Lung (tissue), 11 donors: ENCODE measurements at regions not wholly inside any gene's neighbourhood (a gene's known extent, or its start where the extent isn't known, plus 50 kb on each side); places are given as distances from the start of the nearest gene placed in this dataset.

ENCODE experiments used
- ATAC-seq: fragments of 200-7000 bp; cut with Tn5 transposase; one replicate; pipeline ENCODE4 v1.9.1; 2020; ENCODE audit warnings: moderate number of reproducible peaks; ENCODE audit not compliant: insufficient read depth, low FRiP score
- DNase-seq, 3 donors: peaks; one replicate each; pipeline ENCODE4 v3.0.0-alpha.2; 2013 to 2017
- H3K27ac ChIP-seq, 2 donors: one replicate each; pipeline ENCODE4 v1.5.1; 2013; ENCODE audit warnings: mild to moderate bottlenecking in 2 of 2, moderate library complexity in 2 of 2, control low read depth in 1 of 2, inconsistent platforms in 1 of 2, low read depth in 1 of 2, low read length in 1 of 2
- H3K27me3 ChIP-seq, 3 donors: one replicate each; pipeline ENCODE4 v1.5.1; 2013; ENCODE audit warnings: low read length in 2 of 3; ENCODE audit not compliant: control insufficient read depth in 3 of 3, insufficient read depth in 3 of 3
- H3K36me3 ChIP-seq, 4 donors: one replicate each; pipeline ENCODE4 v1.5.1; 2013; ENCODE audit warnings: low read length in 4 of 4, mild to moderate bottlenecking in 1 of 4, moderate library complexity in 1 of 4; ENCODE audit not compliant: control insufficient read depth in 4 of 4, insufficient read depth in 4 of 4
- H3K4me1 ChIP-seq, 5 donors: one replicate each; pipeline ENCODE4 v1.5.1; 2013; ENCODE audit warnings: low read length in 5 of 5, mild to moderate bottlenecking in 2 of 5, moderate library complexity in 1 of 5; ENCODE audit not compliant: control insufficient read depth in 5 of 5, insufficient read depth in 5 of 5
- H3K4me3 ChIP-seq: one replicate; pipeline ENCODE4 v1.5.1; 2013; ENCODE audit warnings: mild to moderate bottlenecking, control low read depth, moderate library complexity
- H3K9ac ChIP-seq, 2 donors: one replicate each; pipeline ENCODE4 v1.5.1; 2013; ENCODE audit warnings: low read length in 2 of 2, control low read depth in 1 of 2; ENCODE audit not compliant: insufficient read depth in 1 of 2
- H3K9me3 ChIP-seq, 4 donors: one replicate each; pipeline ENCODE4 v1.5.1; 2013; ENCODE audit warnings: low read length in 3 of 4, mild to moderate bottlenecking in 1 of 4, moderate library complexity in 1 of 4; ENCODE audit not compliant: control insufficient read depth in 4 of 4, insufficient read depth in 3 of 4
- WGBS, 2 donors: extraction: QIAGEN DNeasy Blood & Tissue Kit; methylation state at CpG; one replicate each; pipeline ENCODE4 v1.1.7; 2013; 5-methylcytosine and 5-hydroxymethylcytosine counted together
- TF ChIP-seq, protein P1 (sequence below): IDR thresholded peaks from 2 replicates; pipeline ENCODE4 v1.5.1; 2012; ENCODE audit warnings: mild to moderate bottlenecking; ENCODE audit errors: control extremely low read depth, extremely low read depth
- donor health status: control.
- donor health status: control.
- donor health status: Bipolar disorder and iron deficiency.
- donor health status: healthy.
- donor health status: DM: yes; HTN: yes; CAD: no.

DNA sequence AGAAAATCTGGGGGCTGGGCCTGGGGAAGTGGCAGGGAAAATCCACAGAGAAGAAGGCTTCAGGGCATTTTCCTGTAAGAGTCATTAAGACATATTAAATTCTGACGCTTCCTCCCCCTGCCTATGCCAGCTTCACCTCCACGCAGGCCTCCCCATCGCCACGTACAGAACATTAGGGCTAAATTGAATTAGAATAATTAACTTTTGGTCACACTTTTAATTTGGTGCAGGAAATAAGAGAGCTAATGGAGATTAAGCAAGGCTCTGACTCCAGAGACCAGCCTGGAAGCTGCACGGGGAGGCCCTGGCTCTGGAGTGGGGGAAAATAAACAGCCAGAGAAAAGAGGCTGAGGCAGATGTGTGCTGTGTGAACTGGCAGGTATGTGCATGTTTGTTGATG lies 148.0 kb downstream of the CCT6B start:
- Histone ChIP-seq H3K4me3 (no peak overlapping the region), H3K9me3 (no peaks in the 10 kb centered on the region), H3K9ac (no peak overlapping the region), H3K36me3 (no peaks in the 10 kb centered on the region), H3K4me1 (no peaks in the 10 kb centered on the region), H3K27ac (no peak overlapping the region), H3K27me3 (no peaks in the 10 kb centered on the region)
- ATAC-seq: no peak
- TF ChIP-seq, protein P1, sequence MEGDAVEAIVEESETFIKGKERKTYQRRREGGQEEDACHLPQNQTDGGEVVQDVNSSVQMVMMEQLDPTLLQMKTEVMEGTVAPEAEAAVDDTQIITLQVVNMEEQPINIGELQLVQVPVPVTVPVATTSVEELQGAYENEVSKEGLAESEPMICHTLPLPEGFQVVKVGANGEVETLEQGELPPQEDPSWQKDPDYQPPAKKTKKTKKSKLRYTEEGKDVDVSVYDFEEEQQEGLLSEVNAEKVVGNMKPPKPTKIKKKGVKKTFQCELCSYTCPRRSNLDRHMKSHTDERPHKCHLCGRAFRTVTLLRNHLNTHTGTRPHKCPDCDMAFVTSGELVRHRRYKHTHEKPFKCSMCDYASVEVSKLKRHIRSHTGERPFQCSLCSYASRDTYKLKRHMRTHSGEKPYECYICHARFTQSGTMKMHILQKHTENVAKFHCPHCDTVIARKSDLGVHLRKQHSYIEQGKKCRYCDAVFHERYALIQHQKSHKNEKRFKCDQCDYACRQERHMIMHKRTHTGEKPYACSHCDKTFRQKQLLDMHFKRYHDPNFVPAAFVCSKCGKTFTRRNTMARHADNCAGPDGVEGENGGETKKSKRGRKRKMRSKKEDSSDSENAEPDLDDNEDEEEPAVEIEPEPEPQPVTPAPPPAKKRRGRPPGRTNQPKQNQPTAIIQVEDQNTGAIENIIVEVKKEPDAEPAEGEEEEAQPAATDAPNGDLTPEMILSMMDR: no peak
- DNase-seq: no peak
- 82 to 91% methylated on average over 5 of the region's 5 CpGs for WGBS, 2 donors

DNA sequence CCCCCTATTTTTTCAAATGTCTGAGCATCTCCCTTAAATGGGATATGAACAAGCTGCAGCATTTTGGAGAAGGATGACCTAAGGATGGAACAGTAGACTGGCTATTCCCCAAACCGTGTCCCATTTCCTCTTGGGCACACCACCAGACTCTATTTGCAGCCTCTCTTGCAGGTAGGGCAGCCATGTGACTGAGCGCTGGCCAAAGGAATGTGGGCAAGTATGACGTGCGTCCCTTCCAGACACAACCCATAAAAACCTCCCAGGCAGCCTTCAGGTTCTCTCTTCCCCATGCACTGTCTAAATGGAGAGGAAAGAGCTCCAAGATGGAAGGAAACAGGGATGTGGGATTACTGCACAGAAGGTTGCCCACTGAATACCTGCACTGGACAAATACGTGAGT lies 149.7 kb downstream of the CCT6B start:
- TF ChIP-seq, protein P1: no peak
- Histone ChIP-seq H3K36me3 (no peaks in the 10 kb centered on the region), H3K4me3 (no peak overlapping the region), H3K4me1 (no peaks in the 10 kb centered on the region), H3K9me3 (no peaks in the 10 kb centered on the region), H3K9ac (no peak overlapping the region), H3K27ac (no peak overlapping the region), H3K27me3 (peaks cover 0 to 2% (median 0%) of the 10 kb centered on the region in 3 donors)
- DNase-seq (no peak), ATAC-seq (no peak)
- 82 to 84% methylated on average over 5 of the region's 5 CpGs for WGBS, 2 donors

DNA sequence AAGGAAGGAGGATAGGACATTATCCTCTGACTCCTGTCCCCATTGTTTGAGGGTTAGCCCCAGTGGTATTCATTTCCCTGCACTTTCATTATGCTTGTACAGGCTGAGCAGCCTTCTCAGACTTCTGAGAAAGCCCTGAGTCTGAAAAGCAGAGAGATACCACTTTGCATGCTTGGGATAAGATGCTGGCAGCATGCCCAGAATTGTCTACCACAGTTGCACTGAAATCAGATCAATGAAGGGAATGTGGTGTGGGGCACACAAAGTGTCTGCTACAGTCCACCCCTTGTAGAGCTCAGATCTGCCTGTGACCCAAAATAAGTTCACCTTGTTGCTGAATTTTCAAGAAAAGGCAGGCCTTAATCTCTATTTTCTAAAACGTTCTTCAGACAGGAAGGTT lies 160.6 kb downstream of the CCT6B start:
- 55 to 61% methylated on average over 1 of the region's 1 CpG for WGBS, 2 donors

DNA sequence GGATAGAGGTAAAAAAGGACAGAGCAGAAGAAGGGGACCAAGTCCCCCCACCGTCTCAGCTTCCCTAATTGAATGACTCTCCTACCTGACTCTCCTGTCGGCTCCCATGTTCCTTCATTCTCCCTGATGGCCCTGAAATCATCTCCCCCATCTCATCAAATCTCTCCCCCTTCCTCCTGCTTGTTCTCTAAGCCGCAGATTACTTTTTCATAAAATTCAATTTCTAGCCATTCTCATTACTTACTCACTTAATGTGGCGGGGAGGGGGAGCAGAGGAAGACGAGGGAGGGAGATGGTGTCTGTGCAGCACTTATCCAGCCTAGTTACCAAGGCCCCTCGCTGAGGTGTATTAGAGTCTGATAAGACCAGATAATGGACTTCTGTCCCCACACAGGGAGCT lies 161.5 kb downstream of the CCT6B start:
- Histone ChIP-seq H3K27me3 (no peaks in the 10 kb centered on the region), H3K9me3 (peaks cover 0 to 6% (median 2%) of the 10 kb centered on the region in 4 donors), H3K27ac (no peak overlapping the region), H3K4me1 (no peaks in the 10 kb centered on the region), H3K4me3 (no peak overlapping the region), H3K9ac (no peak overlapping the region), H3K36me3 (no peaks in the 10 kb centered on the region)
- DNase-seq (no peak), ATAC-seq (no peak)
- WGBS, 2 donors: 73 to 86% methylated on average over 6 of the region's 6 CpGs
- TF ChIP-seq, protein P1: no peak

More for the DNA sequence above, 160.6 kb downstream of the CCT6B start:
- Histone ChIP-seq H3K4me3 (no peak overlapping the region), H3K36me3 (no peaks in the 10 kb centered on the region), H3K9me3 (peaks cover 0 to 6% (median 2%) of the 10 kb centered on the region in 4 donors), H3K9ac (no peak overlapping the region), H3K27ac (no peak overlapping the region), H3K27me3 (no peaks in the 10 kb centered on the region), H3K4me1 (no peaks in the 10 kb centered on the region)
- ATAC-seq (no peak), DNase-seq (no peak)
- TF ChIP-seq, protein P1: no peak
